Stimulated activated naive CD4-positive, alpha-beta T cell (primary cell): ENCODE measurements at regions not wholly inside any gene's neighbourhood (a gene's known extent, or its start where the extent isn't known, plus 50 kb on each side); places are given as distances from the start of the nearest gene placed in this dataset.
"Not testable (repeated sequence)": the region's sequence is repeated elsewhere in the genome, so short reads cannot be mapped to it uniquely, and the experiment has no call there.

Experiments
- DNase-seq, 6 experiments: peaks; one replicate each; lab custom pipeline; 2025; lab: John Stamatoyannopoulos, UW

DNA sequence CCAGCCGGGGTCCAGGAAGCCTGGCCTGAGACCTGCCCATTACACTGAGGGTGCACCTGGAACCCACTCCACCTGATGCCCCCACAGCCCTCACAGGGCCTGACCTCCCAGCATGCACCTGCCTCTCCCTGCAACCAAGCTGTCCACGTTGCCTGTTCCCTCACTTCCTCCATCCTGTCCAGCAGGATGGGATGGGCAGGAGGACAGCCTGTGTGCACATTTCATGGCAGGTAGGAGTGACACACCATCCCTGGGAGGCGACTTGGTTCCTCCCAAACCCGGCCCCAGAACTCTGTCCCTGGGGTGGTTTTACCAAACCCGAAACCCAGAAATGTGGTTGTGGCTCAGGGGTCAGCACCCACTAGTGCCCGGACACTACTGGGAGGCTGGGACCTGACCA, 203.8 kb upstream of the ZNF519 start:
- not testable (repeated sequence) for DNase-seq

DNA sequence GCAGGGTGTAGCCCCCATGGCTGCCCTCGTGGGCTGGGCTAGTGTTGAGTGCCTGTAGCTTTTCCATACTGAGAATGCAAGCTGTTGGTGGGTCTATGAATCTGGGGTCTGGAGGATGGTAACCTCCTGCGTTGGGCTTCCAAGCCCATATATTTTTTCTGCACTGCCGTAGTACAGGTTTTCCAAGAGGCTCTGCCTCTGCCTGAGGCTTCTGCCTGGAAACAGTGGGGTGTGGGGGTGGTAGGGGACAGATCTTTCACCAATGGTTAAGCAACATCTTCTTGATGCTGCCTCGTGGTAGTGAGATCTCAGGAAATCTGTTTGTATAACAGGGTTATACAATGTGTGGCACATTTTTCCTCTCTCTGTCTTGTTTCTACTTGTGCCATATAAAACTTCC, 189.0 kb upstream of the ZNF519 start:
- DNase-seq: not testable (repeated sequence)

DNA sequence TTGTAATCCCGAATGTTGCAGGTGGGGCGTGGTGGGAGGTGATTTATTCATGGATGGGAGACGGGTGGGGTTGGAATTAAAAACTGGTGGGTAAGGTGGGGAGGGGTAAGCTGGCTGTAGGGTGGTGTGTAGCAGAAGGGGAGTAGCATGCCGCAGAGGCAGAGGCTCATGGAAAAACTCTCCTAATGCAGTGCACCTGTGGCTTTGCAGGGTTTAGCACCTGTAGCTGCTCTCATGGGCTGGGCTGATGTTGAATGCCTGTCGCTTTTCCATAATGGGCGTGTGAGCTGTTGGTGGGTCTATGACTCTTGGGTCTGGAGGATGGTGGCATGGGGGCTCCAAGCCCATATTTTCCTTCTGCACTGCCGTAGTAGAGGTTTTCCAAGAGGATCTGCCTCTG, 169.0 kb upstream of the ZNF519 start:
- DNase-seq: not testable (repeated sequence)

DNA sequence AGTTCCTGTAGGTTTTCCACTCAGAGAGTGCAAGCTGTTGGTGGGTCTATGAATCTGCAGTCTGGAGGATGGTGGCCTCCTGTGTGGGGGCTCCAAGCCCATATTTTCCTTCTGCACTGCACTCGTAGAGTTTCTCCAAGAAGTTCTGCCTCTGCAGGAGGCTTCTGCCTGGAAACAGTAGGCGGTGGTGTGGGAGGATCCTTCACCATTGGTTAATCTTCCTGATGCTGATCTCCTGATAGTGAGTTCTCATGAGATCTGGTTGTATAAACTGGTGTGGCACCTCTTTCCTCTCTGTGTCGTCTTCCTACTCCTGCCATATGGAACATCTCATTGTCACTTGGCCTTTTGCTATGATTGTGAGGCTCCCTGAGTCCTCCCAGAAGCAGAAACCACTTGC, 162.8 kb upstream of the ZNF519 start:
- not testable (repeated sequence) for DNase-seq

DNA sequence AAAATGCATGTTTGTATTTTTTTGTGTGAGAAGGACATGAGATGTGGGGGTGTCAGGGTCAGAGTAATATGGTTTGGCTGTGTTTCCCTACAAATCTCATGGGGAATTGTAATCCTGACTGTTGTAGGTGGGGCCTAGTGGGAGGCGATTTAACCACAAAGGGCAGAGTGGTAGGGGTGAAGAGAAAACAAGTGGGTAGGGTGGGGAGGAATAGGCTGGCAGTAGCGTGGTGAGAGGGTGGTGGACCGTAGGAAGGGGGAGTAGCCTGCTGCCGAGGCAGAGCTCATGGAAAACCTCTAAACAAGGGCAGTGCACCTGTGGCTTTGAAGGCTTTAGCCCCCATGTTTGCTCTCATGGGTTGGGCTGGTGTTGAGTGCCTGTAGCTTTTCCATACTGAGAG, 152.8 kb upstream of the ZNF519 start:
- DNase-seq: no peak

DNA sequence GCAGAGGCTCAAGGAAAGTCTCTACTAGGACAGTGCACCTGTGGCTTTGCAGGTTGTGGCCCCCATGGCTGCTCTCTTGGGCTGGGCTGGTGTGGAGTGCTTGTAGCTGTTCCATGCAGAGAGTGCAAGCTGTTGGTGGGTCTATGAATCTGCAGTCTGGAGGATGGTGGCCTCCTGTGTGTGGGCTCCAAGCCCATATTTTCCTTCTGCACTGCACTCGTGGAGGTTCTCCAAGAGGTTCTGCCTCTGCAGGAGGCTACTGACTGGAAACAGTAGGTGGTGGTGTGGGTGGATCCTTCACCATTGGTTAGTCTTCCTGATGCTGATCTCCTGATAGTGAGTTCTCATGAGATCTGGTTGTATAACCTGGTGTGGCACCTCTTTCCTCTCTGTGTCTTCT, 143.2 kb upstream of the ZNF519 start:
- DNase-seq: not testable (repeated sequence)

DNA sequence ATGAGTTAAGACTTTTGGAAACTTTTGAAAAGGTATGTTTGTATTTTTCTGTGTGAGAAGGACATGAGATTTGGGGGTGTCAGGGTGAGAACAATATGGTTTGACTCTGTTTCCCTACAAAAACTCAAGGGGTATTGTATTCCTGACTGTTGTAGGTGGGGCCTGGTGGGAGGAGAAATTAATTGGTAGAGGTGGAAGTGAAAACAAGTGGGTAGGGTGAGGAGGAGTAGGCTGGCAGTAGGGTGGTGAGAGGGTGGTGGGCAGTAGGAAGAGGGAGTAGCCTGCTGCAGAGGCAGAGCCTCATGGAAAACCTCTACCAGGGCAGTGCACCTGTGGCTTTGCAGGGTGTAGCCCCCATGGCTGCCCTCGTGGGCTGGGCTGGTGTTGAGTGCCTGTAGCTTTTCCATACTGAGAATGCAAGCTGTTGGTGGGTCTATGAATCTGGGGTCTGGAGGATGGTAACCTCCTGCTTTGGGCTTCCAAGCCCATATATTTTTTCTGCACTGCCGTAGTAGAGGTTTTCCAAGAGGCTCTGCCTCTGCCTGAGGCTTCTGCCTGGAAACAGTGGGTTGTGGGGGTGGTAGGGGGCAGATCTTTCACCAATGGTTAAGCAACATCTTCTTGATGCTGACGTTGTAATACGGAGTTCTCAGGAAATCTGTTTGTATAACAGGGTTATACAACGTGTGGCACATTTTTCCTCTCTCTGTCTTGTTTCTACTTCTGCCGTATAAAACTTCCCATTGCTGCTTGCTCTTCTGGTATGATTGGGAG, 133.6 kb upstream of the ZNF519 start:
- DNase-seq: not testable (repeated sequence)

DNA sequence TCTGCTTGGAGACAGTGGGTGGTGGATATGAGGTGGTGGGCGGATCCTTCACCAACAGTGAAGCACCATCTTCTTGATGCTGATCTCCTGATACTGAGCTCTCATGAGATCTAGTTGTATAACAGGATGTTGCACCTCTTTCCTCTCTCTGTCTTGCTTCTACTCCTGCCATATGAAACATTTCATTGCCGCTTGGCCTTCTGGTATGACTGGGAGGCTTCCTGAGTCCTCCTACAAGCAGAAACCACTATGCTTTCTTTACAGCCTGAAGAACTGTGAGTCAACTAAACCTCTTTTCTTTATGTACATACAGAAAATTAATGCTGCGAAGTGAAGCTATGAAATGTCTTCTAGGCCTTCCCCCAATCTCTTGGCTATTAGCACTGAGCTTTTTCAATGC, 130.6 kb upstream of the ZNF519 start:
- not testable (repeated sequence) for DNase-seq

DNA sequence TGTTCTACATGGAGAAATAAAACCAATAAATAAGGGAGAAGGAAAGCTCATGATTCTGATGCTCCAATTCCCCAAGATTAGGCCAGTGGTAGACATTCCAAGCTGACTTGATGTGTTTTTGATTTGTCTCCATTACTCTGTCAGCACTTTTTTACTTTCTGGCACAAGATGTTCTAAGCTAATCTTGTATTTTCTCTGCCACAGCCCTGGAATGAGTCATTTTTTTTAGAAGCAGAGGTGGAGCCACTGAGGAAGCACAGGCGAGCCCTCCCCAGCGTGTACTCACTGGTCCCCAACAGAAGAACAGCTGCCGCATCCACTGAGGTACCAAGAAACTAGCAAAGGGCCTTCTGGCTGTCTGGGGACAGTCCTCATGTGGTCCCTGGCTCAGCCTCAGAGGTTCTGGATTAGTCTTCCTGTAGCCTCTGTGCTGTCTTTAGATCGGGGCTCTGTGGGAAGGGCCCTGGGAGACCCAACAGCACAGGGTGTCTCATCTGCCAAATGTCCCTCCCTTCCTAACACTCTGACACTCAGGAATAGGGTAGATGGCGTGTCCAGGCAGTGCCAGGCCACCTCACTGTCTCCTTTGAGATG, 117.9 kb upstream of the ZNF519 start:
- DNase-seq: not testable (repeated sequence)

DNA sequence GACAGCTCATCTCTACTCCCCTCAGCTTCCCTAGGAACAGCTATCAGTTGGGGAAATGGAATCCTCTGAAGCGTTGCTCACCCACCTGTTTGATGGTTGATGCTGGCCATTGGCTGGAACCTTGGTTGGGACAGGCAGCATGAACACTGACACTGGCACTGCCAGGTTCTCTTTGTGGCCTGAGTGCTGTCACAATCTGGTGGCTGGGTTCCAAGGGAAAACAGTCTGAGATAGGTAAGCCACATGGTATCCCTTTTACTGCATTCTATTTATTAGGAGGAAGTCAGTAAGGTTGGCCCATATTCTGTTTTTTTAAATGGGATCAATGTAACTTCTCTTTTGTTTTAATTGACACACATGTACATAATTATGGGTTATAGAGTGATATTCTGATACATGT, 107.0 kb upstream of the ZNF519 start:
- DNase-seq: not testable (repeated sequence)

DNA sequence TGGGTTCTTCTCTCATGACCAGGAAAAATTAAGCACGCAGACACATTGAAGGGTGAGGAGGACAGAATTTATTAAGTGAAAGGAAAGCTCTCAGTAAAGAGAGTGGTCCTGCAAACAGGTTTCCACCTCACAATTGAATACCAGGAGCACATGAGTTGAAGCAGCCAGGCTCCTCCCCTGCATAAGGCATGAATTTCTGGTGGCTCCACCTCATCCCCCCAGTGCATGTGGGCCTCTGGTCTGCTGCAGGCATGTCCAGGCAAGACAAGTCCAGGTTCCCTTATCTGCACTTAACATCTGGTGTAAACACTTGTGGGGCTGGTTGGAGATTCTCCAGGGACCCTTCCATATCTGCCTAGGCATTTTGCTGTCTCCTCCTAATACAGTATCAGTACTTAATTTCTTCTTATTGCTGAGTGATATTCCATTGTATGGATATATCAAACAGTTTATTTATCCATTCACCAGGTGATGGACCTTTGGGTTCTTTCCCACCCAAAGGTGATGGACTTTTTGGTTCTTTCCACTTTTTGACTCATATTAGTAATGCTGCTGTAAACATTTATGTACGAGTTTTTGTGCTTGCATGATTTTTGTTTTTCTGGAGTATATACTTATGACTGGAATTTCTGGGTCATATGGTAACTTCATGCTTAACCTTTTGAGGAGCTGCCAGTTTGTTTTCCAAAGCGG, 104.3 kb upstream of the ZNF519 start:
- DNase-seq: not testable (repeated sequence)

DNA sequence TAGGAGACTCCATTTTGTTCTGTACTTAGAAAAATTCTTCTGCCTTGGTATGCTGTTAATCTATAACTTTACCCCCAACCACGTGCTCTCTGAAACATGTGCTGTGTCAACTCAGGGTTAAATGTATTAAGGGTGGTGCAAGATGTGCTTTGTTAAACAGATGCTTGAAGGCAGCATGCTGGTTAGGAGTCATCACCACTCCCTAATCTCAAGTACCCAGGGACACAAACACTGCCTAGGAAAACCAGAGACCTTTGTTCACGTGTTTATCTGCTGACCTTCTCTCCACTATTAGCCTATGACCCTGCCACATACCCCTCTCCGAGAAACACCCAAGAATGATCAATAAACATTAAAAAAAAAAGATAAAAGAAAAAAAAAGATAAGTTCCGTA, 93.0 kb upstream of the ZNF519 start:
- not testable (repeated sequence) for DNase-seq

DNA sequence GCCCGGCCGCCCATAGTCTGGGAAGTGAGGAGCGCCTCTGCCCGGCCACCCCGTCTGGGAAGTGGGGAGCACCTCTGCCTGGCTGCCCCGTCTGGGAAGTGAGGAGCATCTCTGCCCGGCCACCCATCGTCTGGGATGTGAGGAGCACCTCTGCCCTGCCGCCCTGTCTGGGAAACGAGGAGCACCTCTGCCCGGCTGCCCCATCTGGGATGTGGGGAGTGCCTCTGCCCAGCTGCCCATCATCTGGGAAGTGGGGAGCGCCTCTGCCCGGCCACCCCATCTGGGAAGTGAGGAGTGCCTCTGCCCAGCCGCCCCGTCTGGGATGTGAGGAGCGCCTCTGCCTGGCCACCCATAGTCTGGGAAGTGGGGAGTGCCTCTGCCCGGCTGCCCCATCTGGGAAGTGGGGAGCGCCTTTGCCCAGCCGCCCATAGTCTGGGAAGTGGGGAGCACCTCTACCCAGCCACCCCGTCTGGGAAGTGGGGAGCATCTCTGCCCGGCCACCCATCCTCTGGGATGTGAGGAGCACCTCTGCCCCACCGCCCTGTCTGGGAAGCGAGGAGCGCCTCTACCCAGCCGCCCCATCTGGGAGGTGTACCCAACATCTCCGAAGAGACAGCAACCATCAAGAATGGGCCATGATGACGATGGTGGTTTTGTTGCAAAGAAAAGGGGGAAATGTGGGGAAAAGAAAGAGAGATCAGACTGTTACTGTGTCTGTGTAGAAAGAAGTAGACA, 92.5 kb upstream of the ZNF519 start:
- not testable (repeated sequence) for DNase-seq

DNA sequence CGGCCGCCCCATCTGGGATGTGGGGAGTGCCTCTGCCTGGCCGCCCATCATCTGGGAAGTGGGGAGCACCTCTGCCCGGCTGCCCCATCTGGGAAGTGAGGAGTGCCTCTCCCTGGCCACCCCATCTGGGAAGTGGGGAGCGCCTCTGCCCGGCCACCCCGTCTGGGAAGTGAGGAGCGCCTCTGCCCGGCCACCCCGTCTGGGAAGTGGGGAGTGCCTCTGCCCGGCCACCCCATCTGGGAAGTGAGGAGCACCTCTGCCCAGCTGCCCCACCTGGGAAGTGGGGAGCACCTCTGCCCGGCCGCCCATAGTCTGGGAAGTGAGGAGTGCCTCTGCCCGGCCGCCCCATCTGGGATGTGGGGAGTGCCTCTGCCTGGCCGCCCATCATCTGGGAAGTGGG, 91.7 kb upstream of the ZNF519 start:
- not testable (repeated sequence) for DNase-seq

DNA sequence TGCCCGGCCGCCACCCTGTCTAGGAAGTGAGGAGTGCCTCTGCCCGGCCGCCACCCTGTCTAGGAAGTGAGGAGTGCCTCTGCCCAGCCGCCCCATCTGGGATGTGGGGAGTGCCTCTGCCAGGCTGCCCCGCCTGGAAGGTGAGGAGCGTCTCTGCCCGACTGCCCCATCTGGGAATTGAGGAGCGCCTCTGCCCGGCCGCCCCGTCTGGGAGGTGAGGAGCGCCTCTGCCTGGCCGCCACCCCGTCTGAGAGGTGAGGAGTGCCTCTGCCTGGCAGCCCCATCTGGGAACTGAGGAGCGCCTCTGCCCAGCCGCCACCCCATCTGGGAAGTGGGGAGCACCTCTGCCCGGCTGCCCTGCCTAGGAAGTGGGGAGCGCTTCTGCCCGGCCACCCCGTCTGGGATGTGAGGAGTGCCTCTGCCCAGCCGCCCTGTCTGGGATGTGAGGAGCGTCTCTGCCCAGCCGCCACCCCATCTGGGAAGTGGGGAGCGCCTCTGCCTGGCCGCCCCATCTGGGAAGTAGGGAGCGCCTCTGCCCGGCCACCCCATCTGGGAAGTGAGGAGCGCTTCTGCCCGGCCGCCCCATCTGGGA, 91.1 kb upstream of the ZNF519 start:
- DNase-seq: not testable (repeated sequence)

DNA sequence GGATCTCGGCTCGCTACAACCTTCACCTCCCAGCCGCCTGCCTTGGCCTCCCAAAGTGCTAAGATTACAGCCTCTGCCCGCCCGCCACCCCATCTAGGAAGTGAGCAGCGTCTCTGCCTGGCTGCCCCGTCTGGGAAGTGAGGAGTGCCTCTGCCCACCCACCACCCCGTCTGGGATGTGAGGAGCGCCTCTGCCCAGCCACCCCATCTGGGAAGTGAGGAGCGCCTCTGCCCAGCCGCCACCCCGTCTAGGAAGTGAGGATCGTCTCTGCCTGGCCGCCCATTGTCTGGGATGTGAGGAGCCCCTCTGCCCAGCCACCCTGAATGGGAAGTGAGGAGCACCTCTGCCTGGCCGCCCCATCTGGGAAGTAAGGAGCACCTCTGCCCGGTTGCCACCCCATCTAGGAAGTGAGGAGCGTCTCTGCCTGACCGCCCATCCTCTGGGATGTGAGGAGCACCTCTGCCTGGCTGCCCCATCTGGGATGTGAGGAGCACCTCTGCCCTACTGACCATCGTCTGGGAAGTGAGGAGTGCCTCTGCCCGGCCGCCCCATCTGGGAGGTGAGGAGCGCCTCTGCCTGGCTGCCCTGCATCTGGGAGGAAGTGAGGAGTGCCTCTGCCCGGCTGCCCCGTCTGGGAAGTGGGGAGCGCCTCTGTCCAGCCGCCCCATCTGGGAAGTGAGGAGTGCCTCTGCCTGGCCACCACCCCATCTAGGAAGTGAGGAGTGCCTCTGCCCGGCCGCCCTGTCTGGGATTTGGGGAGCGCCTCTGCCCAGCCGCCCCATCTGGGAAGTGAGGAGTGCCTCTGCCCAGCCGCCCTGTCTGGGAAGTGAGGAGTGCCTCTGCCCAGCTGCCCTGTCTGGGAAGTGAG, 90.4 kb upstream of the ZNF519 start:
- not testable (repeated sequence) for DNase-seq

DNA sequence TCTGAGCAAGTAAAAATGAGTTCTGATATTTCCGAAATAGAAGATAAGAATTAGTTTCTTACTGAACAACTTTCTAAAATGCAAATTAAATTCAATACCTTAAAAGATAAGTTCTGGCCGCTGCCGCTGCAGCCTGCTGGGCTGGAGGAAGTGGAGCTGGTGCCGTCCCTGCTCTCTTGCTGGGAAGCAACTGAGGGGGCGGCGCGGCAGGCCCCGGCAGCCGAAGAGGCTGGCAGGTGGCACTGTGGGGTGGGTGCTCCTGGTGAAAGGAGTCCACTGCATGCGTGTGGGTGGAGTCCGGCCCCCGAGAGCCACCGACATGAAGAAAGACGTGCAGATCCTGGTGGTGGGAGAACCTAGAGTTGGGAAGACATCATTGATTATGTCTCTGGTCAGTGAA, 89.5 kb upstream of the ZNF519 start:
- DNase-seq: no peak

DNA sequence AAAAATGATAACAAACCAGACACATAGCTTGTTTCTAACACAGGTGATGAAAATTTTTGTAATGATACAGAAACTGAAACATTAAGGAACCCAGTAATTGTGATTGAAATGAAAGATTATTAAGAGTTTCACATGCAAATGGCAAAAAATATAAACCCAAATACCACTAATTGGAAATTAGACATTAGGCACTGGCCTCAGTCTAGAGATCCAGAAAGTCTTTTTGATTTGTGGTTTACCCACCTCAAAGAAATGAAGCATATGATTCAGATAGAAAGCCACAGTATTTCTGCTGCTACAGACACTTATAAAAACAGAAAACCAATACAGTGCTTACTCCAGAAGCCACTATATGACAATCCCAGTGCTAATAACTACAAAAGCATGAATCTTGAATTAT, 83.7 kb upstream of the ZNF519 start:
- DNase-seq: not testable (repeated sequence)

DNA sequence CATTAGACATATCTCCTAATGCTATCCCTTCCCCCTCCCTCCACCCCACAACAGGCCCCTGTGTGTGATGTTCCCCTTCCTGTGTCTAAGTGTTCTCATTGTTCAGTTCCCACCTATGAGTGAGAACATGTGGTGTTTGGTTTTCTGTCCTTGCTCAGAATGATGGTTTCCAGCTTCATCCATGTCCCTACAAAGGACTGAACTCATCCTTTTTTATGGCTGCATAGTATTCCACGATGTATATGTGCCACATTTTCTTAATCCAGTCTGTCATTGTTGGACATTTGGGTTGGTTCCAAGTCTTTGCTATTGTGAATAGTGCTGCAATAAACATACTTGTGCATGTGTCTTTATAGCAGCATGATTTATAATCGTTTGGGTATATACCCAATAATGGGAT, 71.2 kb upstream of the ZNF519 start:
- DNase-seq: not testable (repeated sequence)

DNA sequence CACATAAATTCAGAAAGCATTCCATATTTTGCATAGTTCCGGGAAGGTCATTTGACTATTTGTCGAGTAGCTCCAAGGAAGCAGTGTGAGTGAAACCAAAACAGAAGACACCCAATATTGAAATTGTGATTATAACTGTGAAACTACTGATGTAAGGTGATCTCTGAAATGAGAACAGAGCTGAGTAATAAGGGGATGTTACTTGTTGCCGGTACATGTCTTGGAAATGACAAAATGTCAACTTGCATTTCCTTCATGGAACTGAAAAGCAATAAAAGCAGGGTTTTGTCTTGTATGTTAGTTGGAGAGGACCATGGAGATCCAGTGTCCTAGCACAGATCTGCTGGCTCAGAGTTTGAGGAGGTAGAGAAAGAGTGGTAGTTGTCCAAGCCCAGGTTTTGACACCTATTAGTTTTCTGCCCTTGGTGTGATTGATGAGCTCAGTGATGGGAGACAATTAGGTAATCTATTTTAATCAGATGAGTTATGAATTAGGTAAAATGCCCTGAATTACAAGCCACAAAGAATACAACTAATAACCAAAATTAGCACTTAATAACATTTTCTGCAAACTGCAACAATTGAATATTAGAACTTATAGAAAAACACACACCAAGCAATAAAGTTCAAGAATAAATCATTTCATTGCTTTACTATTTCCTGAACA, 58.7 kb upstream of the ZNF519 start:
- DNase-seq: not testable (repeated sequence)
